ENCODE measurements at regions not wholly inside any gene's neighbourhood (a gene's known extent, or its start where the extent isn't known, plus 50 kb on each side); places are given as distances from the start of the nearest gene placed in this dataset.

DNA sequence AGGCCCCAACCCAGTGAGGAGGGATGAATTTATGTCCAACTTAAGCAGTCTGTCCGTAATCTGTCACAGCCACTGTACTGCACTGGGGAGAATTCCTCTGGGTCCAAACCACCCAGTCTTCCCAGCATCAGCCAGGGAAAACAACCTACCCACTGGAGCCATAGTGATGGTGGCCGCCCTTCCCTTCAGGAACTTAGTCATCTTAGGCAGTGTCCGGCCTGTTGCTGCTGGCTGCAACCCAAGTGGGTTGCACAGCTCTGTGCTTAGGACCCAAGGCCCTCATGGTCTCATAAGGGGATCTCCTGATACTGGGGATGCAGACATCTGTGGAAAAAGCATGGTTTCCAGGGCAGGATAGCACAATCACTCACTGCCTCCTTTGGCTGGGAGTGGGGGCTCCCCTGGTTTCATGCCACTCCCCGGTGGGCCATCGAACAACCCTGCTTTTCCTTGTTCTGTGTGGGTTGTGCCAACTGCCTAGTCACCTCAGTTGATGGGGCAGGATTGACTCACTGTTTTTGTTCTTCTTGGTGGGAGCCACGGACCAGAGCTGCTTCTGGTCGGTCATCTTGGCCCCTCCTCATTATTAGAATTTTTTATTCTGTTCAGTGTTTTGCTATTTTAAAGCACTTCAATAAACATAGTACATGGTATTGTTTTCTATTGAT, 591.9 kb downstream of the DOK5 start:
- TF ChIP-seq, protein P1, sequence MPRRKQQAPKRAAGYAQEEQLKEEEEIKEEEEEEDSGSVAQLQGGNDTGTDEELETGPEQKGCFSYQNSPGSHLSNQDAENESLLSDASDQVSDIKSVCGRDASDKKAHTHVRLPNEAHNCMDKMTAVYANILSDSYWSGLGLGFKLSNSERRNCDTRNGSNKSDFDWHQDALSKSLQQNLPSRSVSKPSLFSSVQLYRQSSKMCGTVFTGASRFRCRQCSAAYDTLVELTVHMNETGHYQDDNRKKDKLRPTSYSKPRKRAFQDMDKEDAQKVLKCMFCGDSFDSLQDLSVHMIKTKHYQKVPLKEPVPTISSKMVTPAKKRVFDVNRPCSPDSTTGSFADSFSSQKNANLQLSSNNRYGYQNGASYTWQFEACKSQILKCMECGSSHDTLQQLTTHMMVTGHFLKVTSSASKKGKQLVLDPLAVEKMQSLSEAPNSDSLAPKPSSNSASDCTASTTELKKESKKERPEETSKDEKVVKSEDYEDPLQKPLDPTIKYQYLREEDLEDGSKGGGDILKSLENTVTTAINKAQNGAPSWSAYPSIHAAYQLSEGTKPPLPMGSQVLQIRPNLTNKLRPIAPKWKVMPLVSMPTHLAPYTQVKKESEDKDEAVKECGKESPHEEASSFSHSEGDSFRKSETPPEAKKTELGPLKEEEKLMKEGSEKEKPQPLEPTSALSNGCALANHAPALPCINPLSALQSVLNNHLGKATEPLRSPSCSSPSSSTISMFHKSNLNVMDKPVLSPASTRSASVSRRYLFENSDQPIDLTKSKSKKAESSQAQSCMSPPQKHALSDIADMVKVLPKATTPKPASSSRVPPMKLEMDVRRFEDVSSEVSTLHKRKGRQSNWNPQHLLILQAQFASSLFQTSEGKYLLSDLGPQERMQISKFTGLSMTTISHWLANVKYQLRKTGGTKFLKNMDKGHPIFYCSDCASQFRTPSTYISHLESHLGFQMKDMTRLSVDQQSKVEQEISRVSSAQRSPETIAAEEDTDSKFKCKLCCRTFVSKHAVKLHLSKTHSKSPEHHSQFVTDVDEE (CRISPR knock-in tag; IDR thresholded peaks at IDR 0.05) = no peak
- no peak for TF ChIP-seq OSR1 (CRISPR knock-in tag; IDR thresholded peaks at IDR 0.05)
- TF ChIP-seq GLIS3 (CRISPR knock-in tag; IDR thresholded peaks at IDR 0.05) = no peak
- TF ChIP-seq, protein P2, sequence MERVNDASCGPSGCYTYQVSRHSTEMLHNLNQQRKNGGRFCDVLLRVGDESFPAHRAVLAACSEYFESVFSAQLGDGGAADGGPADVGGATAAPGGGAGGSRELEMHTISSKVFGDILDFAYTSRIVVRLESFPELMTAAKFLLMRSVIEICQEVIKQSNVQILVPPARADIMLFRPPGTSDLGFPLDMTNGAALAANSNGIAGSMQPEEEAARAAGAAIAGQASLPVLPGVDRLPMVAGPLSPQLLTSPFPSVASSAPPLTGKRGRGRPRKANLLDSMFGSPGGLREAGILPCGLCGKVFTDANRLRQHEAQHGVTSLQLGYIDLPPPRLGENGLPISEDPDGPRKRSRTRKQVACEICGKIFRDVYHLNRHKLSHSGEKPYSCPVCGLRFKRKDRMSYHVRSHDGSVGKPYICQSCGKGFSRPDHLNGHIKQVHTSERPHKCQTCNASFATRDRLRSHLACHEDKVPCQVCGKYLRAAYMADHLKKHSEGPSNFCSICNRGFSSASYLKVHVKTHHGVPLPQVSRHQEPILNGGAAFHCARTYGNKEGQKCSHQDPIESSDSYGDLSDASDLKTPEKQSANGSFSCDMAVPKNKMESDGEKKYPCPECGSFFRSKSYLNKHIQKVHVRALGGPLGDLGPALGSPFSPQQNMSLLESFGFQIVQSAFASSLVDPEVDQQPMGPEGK (CRISPR knock-in tag; IDR thresholded peaks at IDR 0.05; ENCODE audit: borderline replicate concordance) = no peak
- ATAC-seq = no peak

- no peak for ATAC-seq
- no peak for TF ChIP-seq POU6F1 (CRISPR knock-in tag; IDR thresholded peaks at IDR 0.05; ENCODE audit: borderline replicate concordance, low read depth)
- TF ChIP-seq TOX (CRISPR knock-in tag; IDR thresholded peaks at IDR 0.05; ENCODE audit: borderline replicate concordance) = no peak
- TF ChIP-seq BACH2 (CRISPR knock-in tag; IDR thresholded peaks at IDR 0.05; ENCODE audit: borderline replicate concordance) = no peak
- TF ChIP-seq, protein P3, sequence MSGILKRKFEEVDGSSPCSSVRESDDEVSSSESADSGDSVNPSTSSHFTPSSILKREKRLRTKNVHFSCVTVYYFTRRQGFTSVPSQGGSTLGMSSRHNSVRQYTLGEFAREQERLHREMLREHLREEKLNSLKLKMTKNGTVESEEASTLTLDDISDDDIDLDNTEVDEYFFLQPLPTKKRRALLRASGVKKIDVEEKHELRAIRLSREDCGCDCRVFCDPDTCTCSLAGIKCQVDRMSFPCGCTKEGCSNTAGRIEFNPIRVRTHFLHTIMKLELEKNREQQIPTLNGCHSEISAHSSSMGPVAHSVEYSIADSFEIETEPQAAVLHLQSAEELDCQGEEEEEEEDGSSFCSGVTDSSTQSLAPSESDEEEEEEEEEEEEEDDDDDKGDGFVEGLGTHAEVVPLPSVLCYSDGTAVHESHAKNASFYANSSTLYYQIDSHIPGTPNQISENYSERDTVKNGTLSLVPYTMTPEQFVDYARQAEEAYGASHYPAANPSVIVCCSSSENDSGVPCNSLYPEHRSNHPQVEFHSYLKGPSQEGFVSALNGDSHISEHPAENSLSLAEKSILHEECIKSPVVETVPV (CRISPR knock-in tag; IDR thresholded peaks at IDR 0.05) = no peak
- TF ChIP-seq ZC3H10 (CRISPR knock-in tag; IDR thresholded peaks at IDR 0.05) = no peak
- no peak for TF ChIP-seq ZFP30 (CRISPR knock-in tag; IDR thresholded peaks at IDR 0.05)
- no peak for TF ChIP-seq ZFP3 (CRISPR knock-in tag; IDR thresholded peaks at IDR 0.05)
- no peak for TF ChIP-seq ZNF8 (CRISPR knock-in tag; IDR thresholded peaks at IDR 0.05)
- TF ChIP-seq, protein P1 (CRISPR knock-in tag; IDR thresholded peaks at IDR 0.05) = no peak
- no peak for TF ChIP-seq RARB (CRISPR knock-in tag; IDR thresholded peaks at IDR 0.05)
- no peak for TF ChIP-seq ESRRG (CRISPR knock-in tag; IDR thresholded peaks at IDR 0.05)
- TF ChIP-seq PPARA (CRISPR knock-in tag; IDR thresholded peaks at IDR 0.05; ENCODE audit: borderline replicate concordance) = no peak
Observed at GRCh38 chr20:55058938-55059337, 583.5 kb downstream of the DOK5 start.

DNA sequence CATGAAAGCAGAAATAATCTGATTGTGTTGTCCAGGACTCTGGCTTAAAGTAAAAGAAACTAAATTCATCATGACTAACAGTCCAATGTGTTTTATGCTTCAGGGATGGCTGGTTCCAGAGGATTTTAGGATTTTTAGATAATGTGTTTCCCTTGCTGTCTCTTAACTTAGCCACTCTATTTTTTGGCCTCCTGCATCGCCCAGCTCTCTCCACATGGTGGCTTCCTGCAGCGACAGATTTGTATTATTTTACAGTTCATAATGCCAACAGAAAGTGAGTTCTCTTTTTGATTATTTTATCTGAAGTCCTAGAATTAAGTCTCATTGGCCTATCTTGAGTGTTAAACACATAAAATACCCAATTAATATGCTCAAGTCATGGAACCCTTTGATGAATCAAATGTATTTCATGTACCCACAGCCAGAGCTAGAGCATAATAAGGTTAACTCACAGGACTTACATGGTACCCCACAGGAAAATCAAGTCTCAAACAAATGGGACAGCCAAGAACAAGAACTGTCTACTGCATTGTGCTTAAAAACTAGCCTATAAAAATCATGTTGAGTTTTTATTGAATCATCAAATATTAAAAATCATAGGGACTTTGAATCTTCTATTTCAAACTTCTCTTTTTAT, 582.5 kb downstream of the DOK5 start:
- ATAC-seq = no peak
- TF ChIP-seq CSDC2 (CRISPR knock-in tag; IDR thresholded peaks at IDR 0.05) (no peak), ARNTL (CRISPR knock-in tag; IDR thresholded peaks at IDR 0.05; ENCODE audit: borderline replicate concordance, low read depth) (no peak), ZNF8 (CRISPR knock-in tag; IDR thresholded peaks at IDR 0.05) (no peak), BACH2 (CRISPR knock-in tag; IDR thresholded peaks at IDR 0.05; ENCODE audit: borderline replicate concordance) (no peak), OSR1 (CRISPR knock-in tag; IDR thresholded peaks at IDR 0.05) (no peak), TOX (CRISPR knock-in tag; IDR thresholded peaks at IDR 0.05; ENCODE audit: borderline replicate concordance) (no peak)
- TF ChIP-seq, protein P3 (CRISPR knock-in tag; IDR thresholded peaks at IDR 0.05) = no peak

Data from SK-N-SH treated with all-trans-retinoic acid at 6 μM for 48 hours (cell line).